HEK293 (cell line): ENCODE measurements at regions not wholly inside any gene's neighbourhood (a gene's known extent, or its start where the extent isn't known, plus 50 kb on each side); places are given as distances from the start of the nearest gene placed in this dataset.

Source experiments
- IKZF3 ChIP-seq: fragments of 450-650 bp; IDR thresholded peaks from 2 replicates; pipeline ENCODE4 v1.5.0; 2018; ENCODE audit warnings: missing biosample characterization, mild to moderate bottlenecking, missing genetic modification characterization, moderate library complexity
- ZNF274 ChIP-seq, 2 experiments: fragments of 200-500 bp in 1 of 2; fragments of 450-650 bp in 1 of 2; sonication (Bioruptor generic) in 1 of 2; formaldehyde crosslinking in 1 of 2; IDR thresholded peaks; 2 replicates each; pipeline versions ENCODE4 v1.5.1 to v1.6.1; 2014 to 2016; ENCODE audit warnings: borderline replicate concordance in 1 of 2, inconsistent platforms in 1 of 2, low read length in 1 of 2, missing biosample characterization in 1 of 2, missing genetic modification characterization in 1 of 2
- TF ChIP-seq, protein P1 (sequence below): fragments of 450-650 bp; formaldehyde crosslinking; IDR thresholded peaks from 2 replicates; pipeline ENCODE4 v1.5.1; 2016; ENCODE audit warnings: missing biosample characterization, missing genetic modification characterization
- TF ChIP-seq, protein P2 (sequence below): fragments of 450-650 bp; formaldehyde crosslinking; IDR thresholded peaks from 2 replicates; pipeline ENCODE4 v1.5.1; 2016; ENCODE audit warnings: missing biosample characterization, missing genetic modification characterization

DNA sequence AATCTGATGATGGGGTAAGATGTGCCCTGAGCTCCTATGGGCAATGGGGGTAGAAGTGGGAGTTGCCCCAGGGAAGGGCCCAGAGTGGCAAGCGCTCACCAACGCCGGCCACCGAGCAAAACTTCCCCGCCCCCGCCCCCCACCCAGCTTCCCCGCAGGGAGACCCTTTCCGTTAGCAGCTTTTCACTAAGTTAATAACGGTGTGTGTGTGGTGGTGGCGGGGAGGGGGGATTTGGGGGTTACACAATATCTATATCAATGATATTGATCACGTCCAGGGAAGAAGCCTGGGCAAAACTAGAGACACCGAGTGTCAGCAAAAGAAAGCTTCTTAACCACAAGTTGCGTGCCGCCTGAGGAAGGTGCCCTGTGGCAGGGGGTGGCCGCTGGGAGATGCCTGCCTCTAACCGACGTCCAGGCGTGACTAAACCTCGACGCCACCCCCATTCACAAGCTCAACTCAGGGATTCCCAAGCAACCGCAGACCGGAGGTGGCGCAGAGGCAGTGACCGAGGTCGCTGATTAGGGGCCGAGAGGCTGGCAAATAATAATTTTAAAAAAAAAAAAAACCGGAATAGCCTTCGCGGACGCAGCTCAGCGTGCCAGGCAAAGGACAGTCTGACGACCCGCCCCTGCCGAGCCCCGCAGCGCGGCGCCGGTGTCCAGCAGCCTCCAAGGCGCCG is 222.6 kb downstream of the MEF2C start:
- TF ChIP-seq, protein P1, sequence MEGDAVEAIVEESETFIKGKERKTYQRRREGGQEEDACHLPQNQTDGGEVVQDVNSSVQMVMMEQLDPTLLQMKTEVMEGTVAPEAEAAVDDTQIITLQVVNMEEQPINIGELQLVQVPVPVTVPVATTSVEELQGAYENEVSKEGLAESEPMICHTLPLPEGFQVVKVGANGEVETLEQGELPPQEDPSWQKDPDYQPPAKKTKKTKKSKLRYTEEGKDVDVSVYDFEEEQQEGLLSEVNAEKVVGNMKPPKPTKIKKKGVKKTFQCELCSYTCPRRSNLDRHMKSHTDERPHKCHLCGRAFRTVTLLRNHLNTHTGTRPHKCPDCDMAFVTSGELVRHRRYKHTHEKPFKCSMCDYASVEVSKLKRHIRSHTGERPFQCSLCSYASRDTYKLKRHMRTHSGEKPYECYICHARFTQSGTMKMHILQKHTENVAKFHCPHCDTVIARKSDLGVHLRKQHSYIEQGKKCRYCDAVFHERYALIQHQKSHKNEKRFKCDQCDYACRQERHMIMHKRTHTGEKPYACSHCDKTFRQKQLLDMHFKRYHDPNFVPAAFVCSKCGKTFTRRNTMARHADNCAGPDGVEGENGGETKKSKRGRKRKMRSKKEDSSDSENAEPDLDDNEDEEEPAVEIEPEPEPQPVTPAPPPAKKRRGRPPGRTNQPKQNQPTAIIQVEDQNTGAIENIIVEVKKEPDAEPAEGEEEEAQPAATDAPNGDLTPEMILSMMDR (tag by site-specific recombination) = peak; percentile 34; the same call in 1 of the 2 replicates
- TF ChIP-seq IKZF3 (tag by site-specific recombination) = no peak
- TF ChIP-seq, protein P2, sequence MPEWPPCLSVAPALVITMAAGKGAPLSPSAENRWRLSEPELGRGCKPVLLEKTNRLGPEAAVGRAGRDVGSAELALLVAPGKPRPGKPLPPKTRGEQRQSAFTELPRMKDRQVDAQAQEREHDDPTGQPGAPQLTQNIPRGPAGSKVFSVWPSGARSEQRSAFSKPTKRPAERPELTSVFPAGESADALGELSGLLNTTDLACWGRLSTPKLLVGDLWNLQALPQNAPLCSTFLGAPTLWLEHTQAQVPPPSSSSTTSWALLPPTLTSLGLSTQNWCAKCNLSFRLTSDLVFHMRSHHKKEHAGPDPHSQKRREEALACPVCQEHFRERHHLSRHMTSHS (tag by site-specific recombination) = no peak
- TF ChIP-seq ZNF274 (IDR thresholded peaks at IDR 0.05; ENCODE audit: low read length) = no peak
- TF ChIP-seq ZNF274 (tag by site-specific recombination; IDR thresholded peaks at IDR 0.05; ENCODE audit: borderline replicate concordance) = no peak
